ENCODE measurements at regions not wholly inside any gene's neighbourhood (a gene's known extent, or its start where the extent isn't known, plus 50 kb on each side); places are given as distances from the start of the nearest gene placed in this dataset.

DNA sequence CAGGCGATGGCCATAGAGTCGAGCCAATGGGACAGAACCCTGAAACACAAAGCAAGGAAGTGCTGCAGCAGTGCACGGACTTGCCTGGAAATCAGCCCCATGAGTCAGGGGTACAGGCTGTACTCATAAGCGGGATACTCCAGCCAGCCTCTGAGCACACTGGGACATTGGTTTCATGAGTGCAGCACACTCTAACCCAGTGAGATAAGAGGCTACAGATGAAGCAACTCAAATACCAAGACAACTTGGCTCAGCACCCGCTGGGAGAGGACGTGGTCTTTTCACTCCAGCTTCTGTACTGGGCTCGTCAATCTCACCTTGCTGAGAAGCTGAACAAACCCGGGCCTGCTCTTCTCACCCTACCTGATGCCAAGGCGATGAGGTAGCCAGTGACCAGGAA lies 98.2 kb downstream of the AXIN2 start:
- no peak for DNase-seq

DNA sequence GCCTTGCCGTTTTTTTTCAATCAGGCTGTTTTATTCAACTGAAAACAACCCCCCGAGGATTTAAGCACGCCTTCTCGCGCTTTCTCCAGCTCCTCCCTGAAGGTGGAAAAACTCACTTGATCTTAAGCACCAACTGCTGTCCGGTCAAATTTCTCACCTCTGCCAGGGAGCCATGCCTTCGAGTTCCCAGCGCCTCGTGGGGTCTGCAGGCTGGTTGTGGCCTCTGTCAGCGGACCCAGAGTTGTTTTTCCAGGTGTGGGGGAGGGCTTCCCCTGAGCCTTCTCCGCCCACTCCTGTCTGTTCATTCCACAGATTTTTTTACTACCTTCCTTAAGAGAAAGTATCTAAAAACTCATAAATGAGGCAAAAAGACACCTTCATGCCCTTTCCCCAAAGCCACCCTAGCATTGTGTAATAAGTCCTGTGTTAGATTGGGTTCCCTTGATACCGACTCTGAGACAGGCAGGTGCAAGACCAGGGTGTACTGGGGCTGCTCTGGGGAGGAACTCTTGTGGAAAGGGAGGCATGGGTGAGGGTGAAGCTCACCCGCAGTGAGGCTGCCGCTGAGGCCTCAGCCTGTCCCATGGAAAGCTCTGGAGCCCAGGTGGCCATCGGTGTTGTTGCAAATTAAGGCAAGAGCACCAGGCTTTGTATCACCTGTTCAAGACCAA lies 101.6 kb downstream of the AXIN2 start:
- H3K4me1 ChIP-seq (ENCODE audit: low read length): no peaks in the 10 kb centered on the region
- no peak overlapping the region for H3K4me3 ChIP-seq (ENCODE audit: low read length)

More for the DNA sequence above, 98.2 kb downstream of the AXIN2 start:
- Histone ChIP-seq H4K20me1 (ENCODE audit: insufficient read depth, low read depth, low read length) (no peaks in the 10 kb centered on the region), H3K27me3 (ENCODE audit: low read length) (no peaks in the 10 kb centered on the region), H2AFZ (ENCODE audit: low read length) (no peak overlapping the region), H3K4me1 (ENCODE audit: low read length) (no peaks in the 10 kb centered on the region), H3K9me2 (replicated peaks; ENCODE audit: insufficient read depth, low read length) (no peaks in the 10 kb centered on the region), H3K4me2 (ENCODE audit: low read depth, low read length, poor library complexity, severe bottlenecking) (no peak overlapping the region), H3K79me2 (ENCODE audit: low read length) (no peaks in the 10 kb centered on the region), H3K36me3 (ENCODE audit: insufficient read depth, low read length) (no peaks in the 10 kb centered on the region), H3K9me3 (ENCODE audit: low read length) (no peaks in the 10 kb centered on the region), H3K27ac (ENCODE audit: low read length) (no peak overlapping the region), H3K9ac (ENCODE audit: low read length) (no peak overlapping the region), H3K4me3 (ENCODE audit: low read length) (no peak overlapping the region)

DNA sequence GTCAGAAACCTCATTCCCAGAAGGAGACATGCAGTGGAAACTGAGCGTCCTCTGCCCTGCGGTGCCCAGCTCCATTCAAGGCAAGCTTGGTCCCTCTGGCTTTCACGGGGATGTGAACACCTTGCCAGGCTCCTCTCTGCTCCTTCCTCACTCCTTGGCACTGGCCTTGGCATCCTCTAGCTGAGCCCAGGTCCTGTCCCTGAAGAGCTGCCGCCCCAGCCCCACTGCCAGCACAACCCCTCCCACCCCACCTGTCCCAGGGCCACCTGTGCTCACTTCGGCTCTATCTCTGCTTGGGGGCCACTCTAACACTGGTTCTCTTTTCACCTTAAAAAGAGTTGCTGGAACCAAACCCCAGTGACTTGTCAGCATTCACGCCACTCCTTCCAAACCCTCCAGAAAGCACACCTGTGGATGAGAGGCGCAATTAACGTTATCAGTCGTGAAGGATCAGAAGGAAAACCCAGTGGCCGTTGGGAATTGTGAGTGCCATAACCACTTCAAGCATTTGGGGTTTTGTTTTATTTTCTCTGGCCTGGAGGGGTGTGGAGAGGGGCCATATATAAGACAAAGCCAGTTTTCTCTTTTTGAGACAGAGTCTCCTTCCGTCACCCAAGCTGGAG lies 103.7 kb downstream of the AXIN2 start:
- no peak overlapping the region for H3K4me3 ChIP-seq (ENCODE audit: low read length)
- H3K36me3 ChIP-seq (ENCODE audit: insufficient read depth, low read length): no peaks in the 10 kb centered on the region
- no peaks in the 10 kb centered on the region for H4K20me1 ChIP-seq (ENCODE audit: insufficient read depth, low read depth, low read length)
- H3K9me3 ChIP-seq (ENCODE audit: low read length): no peaks in the 10 kb centered on the region
- H3K79me2 ChIP-seq (ENCODE audit: low read length): no peaks in the 10 kb centered on the region
- no peak for DNase-seq
- H3K4me1 ChIP-seq (ENCODE audit: low read length): no peaks in the 10 kb centered on the region
- H3K4me2 ChIP-seq (ENCODE audit: low read depth, low read length, poor library complexity, severe bottlenecking): no peak overlapping the region
- no peaks in the 10 kb centered on the region for H3K9me2 ChIP-seq (replicated peaks; ENCODE audit: insufficient read depth, low read length)
- H2AFZ ChIP-seq (ENCODE audit: low read length): no peak overlapping the region
- no peak overlapping the region for H3K27ac ChIP-seq (ENCODE audit: low read length)
- H3K27me3 ChIP-seq (ENCODE audit: low read length): no peaks in the 10 kb centered on the region
- no peak overlapping the region for H3K9ac ChIP-seq (ENCODE audit: low read length)

More for the DNA sequence above, 101.6 kb downstream of the AXIN2 start:
- DNase-seq: no peak
- H4K20me1 ChIP-seq (ENCODE audit: insufficient read depth, low read depth, low read length): no peaks in the 10 kb centered on the region
- no peaks in the 10 kb centered on the region for H3K9me3 ChIP-seq (ENCODE audit: low read length)
- H3K9me2 ChIP-seq (replicated peaks; ENCODE audit: insufficient read depth, low read length): no peaks in the 10 kb centered on the region
- no peak overlapping the region for H2AFZ ChIP-seq (ENCODE audit: low read length)
- H3K79me2 ChIP-seq (ENCODE audit: low read length): no peaks in the 10 kb centered on the region
- no peaks in the 10 kb centered on the region for H3K36me3 ChIP-seq (ENCODE audit: insufficient read depth, low read length)
- no peaks in the 10 kb centered on the region for H3K27me3 ChIP-seq (ENCODE audit: low read length)
- H3K9ac ChIP-seq (ENCODE audit: low read length): no peak overlapping the region
- H3K27ac ChIP-seq (ENCODE audit: low read length): no peak overlapping the region
- H3K4me2 ChIP-seq (ENCODE audit: low read depth, low read length, poor library complexity, severe bottlenecking): no peak overlapping the region

GRCh38 chr17:65457183-65457582 lies 104.3 kb downstream of the AXIN2 start:
- no peak overlapping the region for H3K4me3 ChIP-seq (ENCODE audit: low read length)
- no peaks in the 10 kb centered on the region for H3K4me1 ChIP-seq (ENCODE audit: low read length)
- H2AFZ ChIP-seq (ENCODE audit: low read length): no peak overlapping the region
- no peaks in the 10 kb centered on the region for H3K79me2 ChIP-seq (ENCODE audit: low read length)
- no peaks in the 10 kb centered on the region for H4K20me1 ChIP-seq (ENCODE audit: insufficient read depth, low read depth, low read length)
- H3K9me2 ChIP-seq (replicated peaks; ENCODE audit: insufficient read depth, low read length): no peaks in the 10 kb centered on the region
- no peak for DNase-seq
- no peak overlapping the region for H3K27ac ChIP-seq (ENCODE audit: low read length)
- H3K4me2 ChIP-seq (ENCODE audit: low read depth, low read length, poor library complexity, severe bottlenecking): no peak overlapping the region
- no peaks in the 10 kb centered on the region for H3K9me3 ChIP-seq (ENCODE audit: low read length)
- H3K36me3 ChIP-seq (ENCODE audit: insufficient read depth, low read length): no peaks in the 10 kb centered on the region
- H3K27me3 ChIP-seq (ENCODE audit: low read length): no peaks in the 10 kb centered on the region
- no peak overlapping the region for H3K9ac ChIP-seq (ENCODE audit: low read length)

DNA sequence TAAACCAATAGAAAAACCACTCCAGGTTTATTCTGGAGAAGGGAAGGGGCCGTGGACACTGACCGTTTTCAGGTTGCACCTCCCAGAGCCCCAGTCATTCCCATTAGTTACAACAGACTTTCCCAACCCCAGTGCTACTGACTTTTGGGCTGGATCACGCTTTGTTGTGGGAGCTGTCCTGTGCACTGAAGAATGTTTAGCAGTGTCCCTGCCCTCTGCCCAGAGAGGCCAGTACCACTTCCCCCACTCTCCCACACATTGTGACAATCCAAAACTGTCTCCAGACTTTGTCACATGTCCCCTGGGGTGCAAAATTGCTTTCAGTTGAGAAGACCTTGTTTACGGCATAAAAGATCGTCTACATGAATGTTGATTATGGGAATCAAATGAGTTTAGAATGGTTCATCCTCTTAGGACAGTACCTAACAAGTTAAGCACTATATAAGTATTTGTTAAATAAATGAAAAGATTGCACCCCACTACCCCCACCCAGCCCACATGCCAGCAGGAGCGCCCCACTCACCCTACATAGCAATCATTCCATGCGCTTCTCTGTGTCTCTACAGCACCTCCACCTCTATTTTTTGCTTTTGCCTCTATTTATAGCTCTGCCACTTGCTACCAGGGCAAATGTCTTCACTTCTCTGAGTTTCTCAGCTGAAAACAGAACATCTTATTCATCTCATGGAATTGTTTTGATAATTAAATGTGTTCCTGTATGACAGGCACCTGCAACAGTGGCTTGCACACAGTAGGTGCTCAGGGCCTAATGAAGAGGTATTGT lies 104.9 kb downstream of the AXIN2 start:
- no peaks in the 10 kb centered on the region for H4K20me1 ChIP-seq (ENCODE audit: insufficient read depth, low read depth, low read length)
- H3K27ac ChIP-seq (ENCODE audit: low read length): no peak overlapping the region
- no peak overlapping the region for H3K4me3 ChIP-seq (ENCODE audit: low read length)
- H3K9ac ChIP-seq (ENCODE audit: low read length): no peak overlapping the region
- no peak overlapping the region for H3K4me2 ChIP-seq (ENCODE audit: low read depth, low read length, poor library complexity, severe bottlenecking)
- no peaks in the 10 kb centered on the region for H3K9me3 ChIP-seq (ENCODE audit: low read length)
- no peaks in the 10 kb centered on the region for H3K36me3 ChIP-seq (ENCODE audit: insufficient read depth, low read length)
- DNase-seq: no peak
- H3K79me2 ChIP-seq (ENCODE audit: low read length): no peaks in the 10 kb centered on the region
- H3K9me2 ChIP-seq (replicated peaks; ENCODE audit: insufficient read depth, low read length): no peaks in the 10 kb centered on the region
- no peak overlapping the region for H2AFZ ChIP-seq (ENCODE audit: low read length)
- H3K27me3 ChIP-seq (ENCODE audit: low read length): no peaks in the 10 kb centered on the region
- H3K4me1 ChIP-seq (ENCODE audit: low read length): no peaks in the 10 kb centered on the region

- Histone ChIP-seq H3K9me3 (ENCODE audit: low read length) (no peaks in the 10 kb centered on the region), H3K27me3 (ENCODE audit: low read length) (no peaks in the 10 kb centered on the region), H3K9me2 (replicated peaks; ENCODE audit: insufficient read depth, low read length) (no peaks in the 10 kb centered on the region), H4K20me1 (ENCODE audit: insufficient read depth, low read depth, low read length) (no peaks in the 10 kb centered on the region), H3K36me3 (ENCODE audit: insufficient read depth, low read length) (no peaks in the 10 kb centered on the region), H3K4me2 (ENCODE audit: low read depth, low read length, poor library complexity, severe bottlenecking) (no peak overlapping the region), H3K9ac (ENCODE audit: low read length) (no peak overlapping the region), H2AFZ (ENCODE audit: low read length) (no peak overlapping the region), H3K79me2 (ENCODE audit: low read length) (no peaks in the 10 kb centered on the region), H3K4me1 (ENCODE audit: low read length) (no peaks in the 10 kb centered on the region), H3K27ac (ENCODE audit: low read length) (no peak overlapping the region), H3K4me3 (ENCODE audit: low read length) (no peak overlapping the region)
- DNase-seq: no peak
Measured at GRCh38 chr17:65455972-65456343, 105.5 kb downstream of the AXIN2 start.

GRCh38 chr17:65455154-65455971 lies 106.1 kb downstream of the AXIN2 start:
- Histone ChIP-seq H3K9me3 (ENCODE audit: low read length) (no peaks in the 10 kb centered on the region), H3K27ac (ENCODE audit: low read length) (no peak overlapping the region), H3K27me3 (ENCODE audit: low read length) (no peaks in the 10 kb centered on the region), H3K9ac (ENCODE audit: low read length) (no peak overlapping the region), H3K4me2 (ENCODE audit: low read depth, low read length, poor library complexity, severe bottlenecking) (no peak overlapping the region), H3K9me2 (replicated peaks; ENCODE audit: insufficient read depth, low read length) (no peaks in the 10 kb centered on the region), H3K4me3 (ENCODE audit: low read length) (no peak overlapping the region), H3K79me2 (ENCODE audit: low read length) (no peaks in the 10 kb centered on the region), H3K4me1 (ENCODE audit: low read length) (no peaks in the 10 kb centered on the region), H2AFZ (ENCODE audit: low read length) (no peak overlapping the region), H4K20me1 (ENCODE audit: insufficient read depth, low read depth, low read length) (no peaks in the 10 kb centered on the region), H3K36me3 (ENCODE audit: insufficient read depth, low read length) (no peaks in the 10 kb centered on the region)
- no peak for DNase-seq
